GM12878 (cell line): ENCODE measurements at regions not wholly inside any gene's neighbourhood (a gene's known extent, or its start where the extent isn't known, plus 50 kb on each side); places are given as distances from the start of the nearest gene placed in this dataset.

ENCODE experiments used
- ATAC-seq: fragments of 200-7000 bp; cut with Tn5 transposase; 3 replicates; pipeline ENCODE4 v1.9.1; 2020; ENCODE audit warnings: mild to moderate bottlenecking, moderate library complexity
- BruUV-seq: library from RNA; stranded (reverse); fragments of 400-500 nt; replicated peaks from 2 replicates; lab custom pipeline; 2021; lab: Mats Ljungman, UMichigan
- CTCF ChIA-PET: fragments of 300-600 bp; sonication (Branson Sonifier 250); formaldehyde crosslinking; extraction: SDS; loops from one replicate; lab custom pipeline; 2021; ENCODE audit warnings: inconsistent platforms; lab: Yijun Ruan, JAX
- POLR2A ChIA-PET: fragments of 350-600 bp; formaldehyde crosslinking; extraction: SDS; loops from one replicate; lab custom pipeline; 2021; ENCODE audit warnings: inconsistent platforms; lab: Charles Lee
- RAD21 ChIA-PET: fragments of 300-600 bp; sonication (Branson Sonifier 250); formaldehyde crosslinking; loops from one replicate; lab custom pipeline; 2023; ENCODE audit warnings: antibody characterized with exemption; ENCODE audit not compliant: unreplicated experiment; lab: Charles Lee
- SMC1A ChIA-PET: fragments of 300-600 bp; sonication (Branson Sonifier 250); formaldehyde crosslinking; loops from one replicate; lab custom pipeline; 2023; ENCODE audit not compliant: unreplicated experiment, uncharacterized antibody; lab: Charles Lee
- DNase-seq: peaks from one replicate; pipeline ENCODE4 v3.0.0-alpha.2; 2011; ENCODE audit warnings: low read depth, low spot score
- FAIRE-seq: peaks from 3 replicates; lab custom pipeline; 2011; peaks lifted over from hg19 to GRCh38; lab: Jason Lieb, UNC
- H2AFZ ChIP-seq: 2 replicates; pipeline ENCODE4 v1.6.0; 2011; ENCODE audit warnings: low read depth, low read length, control low read depth; ENCODE audit not compliant: control insufficient read depth
- H3K27ac ChIP-seq: 2 replicates; pipeline ENCODE4 v1.5.1; 2011; ENCODE audit warnings: control low read depth; ENCODE audit not compliant: control insufficient read depth, insufficient read depth
- H3K27me3 ChIP-seq, 2 experiments: replicated peaks in 1 of 2; 2 replicates each; pipeline versions ENCODE4 v1.6.0 to v1.6.1; 2011; ENCODE audit warnings: low read length in 1 of 2; ENCODE audit not compliant: control insufficient read depth in 2 of 2, insufficient read depth in 2 of 2
- H3K36me3 ChIP-seq, 2 experiments: 2 replicates each; pipeline ENCODE4 v1.5.1; 2011; ENCODE audit warnings: low read length in 1 of 2; ENCODE audit not compliant: control insufficient read depth in 2 of 2, insufficient read depth in 2 of 2
- H3K4me1 ChIP-seq: 2 replicates; pipeline ENCODE4 v1.6.1; 2011; ENCODE audit warnings: mild to moderate bottlenecking, low read length, moderate library complexity, mixed read lengths; ENCODE audit not compliant: control insufficient read depth, insufficient read depth
- H3K4me2 ChIP-seq: 2 replicates; pipeline ENCODE4 v1.6.0; 2011; ENCODE audit warnings: control low read depth; ENCODE audit not compliant: control insufficient read depth, insufficient read depth
- H3K4me3 ChIP-seq: fragments of 200-600 bp; sonication (generic); 2 replicates; pipeline ENCODE4 v1.5.1; 2016
- H3K79me2 ChIP-seq: 2 replicates; pipeline ENCODE4 v1.6.0; 2011; ENCODE audit warnings: low read length; ENCODE audit not compliant: control insufficient read depth, insufficient read depth
- H3K9ac ChIP-seq: 2 replicates; pipeline ENCODE4 v1.8.0; 2011; ENCODE audit warnings: low read length, control low read depth, mixed read lengths; ENCODE audit not compliant: control insufficient read depth, insufficient read depth
- H3K9me3 ChIP-seq: replicated peaks from 3 replicates; pipeline ENCODE4 v1.5.1; 2011; ENCODE audit warnings: mild to moderate bottlenecking, low read length; ENCODE audit not compliant: control insufficient read depth, insufficient read depth
- H4K20me1 ChIP-seq: 2 replicates; pipeline ENCODE4 v1.6.0; 2011; ENCODE audit not compliant: control insufficient read depth, insufficient read depth
- CEBPZ ChIP-seq: fragments of 150-350 bp; IDR thresholded peaks from 2 replicates; pipeline ENCODE4 v1.6.1; 2016; ENCODE audit warnings: low read depth, low read length
- FOXK2 ChIP-seq: fragments of 450-650 bp; IDR thresholded peaks from 2 replicates; pipeline ENCODE4 v1.6.1; 2017; ENCODE audit warnings: mild to moderate bottlenecking, moderate library complexity
- FOXM1 ChIP-seq: IDR thresholded peaks from 2 replicates; pipeline ENCODE4 v1.6.1; 2012; ENCODE audit warnings: low read depth, mild to moderate bottlenecking, inconsistent platforms, low read length, moderate library complexity
- KAT2A ChIP-seq: conservative IDR thresholded peaks from 2 replicates; pipeline ENCODE4 v1.6.1; 2011; ENCODE audit warnings: low read depth, low read length; ENCODE audit not compliant: control insufficient read depth
- KLF5 ChIP-seq: fragments of 450-650 bp; IDR thresholded peaks from 2 replicates; pipeline ENCODE4 v1.6.1; 2014; ENCODE audit warnings: mild to moderate bottlenecking; ENCODE audit not compliant: partially characterized antibody
- NR2C2 ChIP-seq: IDR thresholded peaks from 2 replicates; pipeline ENCODE4 v1.6.1; 2011; ENCODE audit warnings: borderline replicate concordance, low read depth; ENCODE audit not compliant: control insufficient read depth, insufficient read length
- SMARCA5 ChIP-seq: fragments of 450-650 bp; IDR thresholded peaks from 2 replicates; pipeline ENCODE4 v1.6.1; 2017; ENCODE audit warnings: mild to moderate bottlenecking
- SP1 ChIP-seq: IDR thresholded peaks from one replicate; pipeline ENCODE4 v1.6.1; 2011; ENCODE audit warnings: low read depth, low read length
- WGBS: methylation state at CpG from one replicate; pipeline ENCODE4 v1.1.6; 2016; ENCODE audit warnings: low lambda C conversion rate; ENCODE audit not compliant: insufficient replicate concordance, insufficient coverage; ENCODE audit errors: missing lambda C conversion rate; 5-methylcytosine and 5-hydroxymethylcytosine counted together
- in situ Hi-C: fragments of 300-500 bp; cut with MboI; formaldehyde crosslinking; loops from 9 replicates; pipeline ENCODE4 v1.14.3; 2018; ENCODE audit warnings: mixed read lengths
- intact Hi-C: fragments of 100-400 bp; cut with micrococcal nuclease; formaldehyde crosslinking; loops from one replicate; pipeline ENCODE4 v1.14.2; 2022; ENCODE audit not compliant: unreplicated experiment
- TF ChIP-seq, protein P1 (sequence below): fragments of 450-650 bp; conservative IDR thresholded peaks from 2 replicates; pipeline ENCODE4 v1.6.1; 2017; ENCODE audit warnings: mild to moderate bottlenecking, moderate library complexity
- TF ChIP-seq, protein P2 (sequence below): IDR thresholded peaks from 2 replicates; pipeline ENCODE4 v1.6.1; 2012; ENCODE audit warnings: low read depth, low read length, improper control_type of control experiment

- TF ChIP-seq, protein P1, sequence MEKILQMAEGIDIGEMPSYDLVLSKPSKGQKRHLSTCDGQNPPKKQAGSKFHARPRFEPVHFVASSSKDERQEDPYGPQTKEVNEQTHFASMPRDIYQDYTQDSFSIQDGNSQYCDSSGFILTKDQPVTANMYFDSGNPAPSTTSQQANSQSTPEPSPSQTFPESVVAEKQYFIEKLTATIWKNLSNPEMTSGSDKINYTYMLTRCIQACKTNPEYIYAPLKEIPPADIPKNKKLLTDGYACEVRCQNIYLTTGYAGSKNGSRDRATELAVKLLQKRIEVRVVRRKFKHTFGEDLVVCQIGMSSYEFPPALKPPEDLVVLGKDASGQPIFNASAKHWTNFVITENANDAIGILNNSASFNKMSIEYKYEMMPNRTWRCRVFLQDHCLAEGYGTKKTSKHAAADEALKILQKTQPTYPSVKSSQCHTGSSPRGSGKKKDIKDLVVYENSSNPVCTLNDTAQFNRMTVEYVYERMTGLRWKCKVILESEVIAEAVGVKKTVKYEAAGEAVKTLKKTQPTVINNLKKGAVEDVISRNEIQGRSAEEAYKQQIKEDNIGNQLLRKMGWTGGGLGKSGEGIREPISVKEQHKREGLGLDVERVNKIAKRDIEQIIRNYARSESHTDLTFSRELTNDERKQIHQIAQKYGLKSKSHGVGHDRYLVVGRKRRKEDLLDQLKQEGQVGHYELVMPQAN = no peak
- TF ChIP-seq KAT2A = no peak
- no peak for TF ChIP-seq FOXM1
Measured at GRCh38 chr4:164009435-164009834, 514.9 kb downstream of the TMA16 start (continued).

GRCh38 chr4:164011791-164012190, 517.3 kb downstream of the TMA16 start:
- no peaks in the 10 kb centered on the region for H3K36me3 ChIP-seq
- TF ChIP-seq, protein P2, sequence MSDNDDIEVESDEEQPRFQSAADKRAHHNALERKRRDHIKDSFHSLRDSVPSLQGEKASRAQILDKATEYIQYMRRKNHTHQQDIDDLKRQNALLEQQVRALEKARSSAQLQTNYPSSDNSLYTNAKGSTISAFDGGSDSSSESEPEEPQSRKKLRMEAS = no peak
- no peak for TF ChIP-seq NR2C2
- no peak for TF ChIP-seq CEBPZ
- TF ChIP-seq SP1 = no peak
- TF ChIP-seq KLF5 = no peak
- no peak for TF ChIP-seq SMARCA5
- TF ChIP-seq FOXK2 = no peak
- RAD21 ChIA-PET = interaction anchor here (1.2 kb wide), 1 partner anchor 456 kb away, joined by 4 read pairs; no protein-coding TSS in a partner anchor
- CTCF ChIA-PET = interaction anchor here (0.8 to 1.9 kb wide), 2 partner anchors 457 to 460 kb away, joined by 3 to 5 read pairs; no protein-coding TSS in a partner anchor
- in situ Hi-C loops = no loop called here
- H3K9me3 ChIP-seq = no peaks in the 10 kb centered on the region
- H3K27me3 ChIP-seq = no peaks in the 10 kb centered on the region
- FAIRE-seq = no peak
- POLR2A ChIA-PET = no interaction called here
- no peak overlapping the region for H3K9ac ChIP-seq
- SMC1A ChIA-PET = interaction anchor here (1.1 kb wide), 1 partner anchor 456 kb away, joined by 3 read pairs; no protein-coding TSS in a partner anchor
- H3K79me2 ChIP-seq = no peaks in the 10 kb centered on the region
- no peak overlapping the region for H3K4me3 ChIP-seq
- H4K20me1 ChIP-seq = no peaks in the 10 kb centered on the region
- no peak overlapping the region for H3K27ac ChIP-seq
- no peak overlapping the region for H2AFZ ChIP-seq
- ATAC-seq = no peak; the same call in 1 of the 3 replicates
- no peaks in the 10 kb centered on the region for H3K4me1 ChIP-seq
- no TSS peak for BruUV-seq
- intact Hi-C loops = loop anchor here (1.0 to 10.0 kb wide), 5 partner anchors 249 to 527 kb away; no protein-coding TSS in a partner anchor
- 2% methylated on average over 4 of the region's 4 CpGs for WGBS
- DNase-seq = no peak
- no peak overlapping the region for H3K4me2 ChIP-seq
